NCI-H2029 treated with DMSO at 0.1 percent for 48 hours (cell line): ENCODE measurements at regions not wholly inside any gene's neighbourhood (a gene's known extent, or its start where the extent isn't known, plus 50 kb on each side); places are given as distances from the start of the nearest gene placed in this dataset.

ENCODE experiments used
- DNase-seq: peaks from one replicate; lab custom pipeline; 2025; lab: John Stamatoyannopoulos, UW

DNA sequence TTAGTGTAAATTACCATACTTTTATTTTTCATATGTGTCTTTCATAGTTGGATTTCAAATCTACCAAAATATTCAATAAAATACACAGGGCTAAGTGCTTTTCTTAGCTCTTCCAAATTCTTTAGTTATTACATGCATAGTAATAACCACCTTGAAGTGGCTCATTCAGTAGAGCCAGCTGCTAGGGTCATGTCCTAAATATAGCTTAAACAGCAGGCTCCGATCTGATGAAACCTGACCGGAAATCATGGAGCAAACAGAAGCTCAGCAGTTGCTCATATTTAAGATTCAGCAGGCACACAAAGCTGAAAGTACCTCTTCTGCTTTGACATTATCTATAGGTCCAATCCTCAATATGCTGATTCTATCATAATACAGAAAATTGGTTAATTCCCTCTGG lies 1470.4 kb downstream of the ADGRL3 start:
- DNase-seq = no peak

- DNase-seq = no peak
Observed at GRCh38 chr4:62661821-62662220, 1461.7 kb downstream of the ADGRL3 start.

DNA sequence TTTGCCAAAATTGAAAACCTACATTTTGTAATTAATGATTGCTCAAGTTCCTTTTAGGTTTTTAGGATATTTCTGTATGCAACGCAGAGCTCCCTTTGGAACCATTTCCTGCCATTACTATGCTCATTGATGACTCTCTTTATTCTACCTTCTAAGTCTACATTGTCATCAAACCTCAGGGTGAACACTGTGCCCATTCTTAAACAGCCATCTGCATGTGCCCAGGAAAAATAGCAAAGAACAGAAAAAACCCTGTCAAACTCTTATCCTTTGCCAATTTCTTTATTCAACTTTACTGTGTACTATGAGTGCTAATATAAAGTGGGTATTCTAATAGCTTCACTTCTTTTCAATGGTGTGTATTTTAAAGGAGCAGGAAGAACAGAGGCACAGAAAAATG lies 1455.9 kb downstream of the ADGRL3 start:
- no peak for DNase-seq

- no peak for DNase-seq
Observed at GRCh38 chr4:62644372-62644771, 1444.2 kb downstream of the ADGRL3 start.

- no peak for DNase-seq
Observed at GRCh38 chr4:62640296-62640695, 1440.2 kb downstream of the ADGRL3 start.

DNA sequence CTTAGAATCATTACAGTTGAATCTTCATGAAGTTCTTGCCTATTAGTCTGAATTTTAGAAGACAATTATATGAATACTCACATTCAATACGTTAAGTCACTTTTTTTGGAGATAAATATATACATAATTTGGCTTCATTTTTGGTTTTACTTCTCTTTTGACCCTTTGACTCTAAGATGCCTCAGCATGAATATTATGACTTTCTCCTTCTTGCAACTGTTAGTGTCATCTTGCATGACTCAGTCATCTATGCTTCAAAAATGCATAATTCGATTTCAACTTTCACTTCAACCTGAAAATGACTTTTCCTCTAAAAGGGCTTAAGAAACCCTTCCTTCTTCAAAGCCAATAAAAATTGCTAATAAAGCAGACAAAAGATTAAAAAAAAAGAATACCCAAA lies 1427.5 kb downstream of the ADGRL3 start:
- DNase-seq = no peak

GRCh38 chr4:62627141-62627540 lies 1427.0 kb downstream of the ADGRL3 start:
- DNase-seq = no peak

DNA sequence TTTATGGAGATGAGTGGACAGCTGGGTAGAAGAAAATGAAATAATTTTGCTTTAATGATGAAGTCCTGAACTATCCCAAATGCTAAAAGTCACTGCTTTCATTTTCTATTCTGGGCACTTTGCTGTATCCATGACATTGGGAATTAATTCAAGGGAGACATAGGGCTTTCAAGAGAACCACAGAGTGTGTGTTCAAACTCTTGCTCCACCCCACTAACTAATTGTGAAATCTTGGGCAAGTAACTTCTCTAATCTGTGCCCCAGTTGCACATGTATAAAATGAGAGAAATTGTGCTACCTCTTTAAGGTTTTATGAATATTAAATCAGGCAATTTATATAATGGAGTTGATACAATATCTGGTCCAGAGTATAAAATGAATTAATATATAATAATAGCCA lies 1422.0 kb downstream of the ADGRL3 start:
- DNase-seq = no peak

DNA sequence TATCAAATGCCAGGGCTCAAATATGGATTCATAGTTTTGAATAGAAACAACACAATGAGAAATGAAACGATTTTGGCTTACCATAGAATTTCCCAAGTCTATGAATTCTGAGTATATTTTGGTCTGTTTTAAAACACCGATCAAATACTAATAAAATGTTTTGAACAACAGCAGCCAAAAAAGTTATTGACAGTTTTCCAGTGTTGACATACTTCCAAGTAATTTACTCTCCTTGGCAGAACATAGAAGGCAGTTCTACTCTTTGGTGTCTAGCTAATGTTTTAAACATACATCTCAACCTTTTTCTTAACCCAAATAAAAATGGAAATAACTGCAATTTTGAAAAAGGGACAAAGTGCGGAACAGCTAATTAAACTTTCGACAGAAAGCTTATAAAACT lies 1419.8 kb downstream of the ADGRL3 start:
- no peak for DNase-seq

GRCh38 chr4:62618042-62618441 lies 1417.9 kb downstream of the ADGRL3 start:
- no peak for DNase-seq

DNA sequence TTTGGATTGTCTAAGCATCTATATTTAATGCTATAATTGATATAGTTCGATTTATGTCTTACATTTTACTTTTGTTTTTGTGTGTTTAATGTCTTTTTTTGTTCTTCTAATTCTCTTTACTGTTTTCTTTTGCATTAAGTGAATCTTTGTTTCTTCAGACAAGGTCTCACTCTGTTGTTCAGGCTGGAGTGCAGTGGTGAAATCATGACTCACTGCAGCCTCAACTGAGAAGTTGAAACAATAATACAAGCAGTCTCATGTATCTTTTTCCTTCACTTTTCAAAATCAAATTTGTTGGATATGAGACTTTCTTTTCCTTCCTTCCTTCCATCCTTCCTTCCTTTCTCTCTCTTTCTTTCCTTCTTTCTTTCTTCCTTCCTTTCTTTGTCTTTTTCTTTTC lies 1401.6 kb downstream of the ADGRL3 start:
- no peak for DNase-seq

DNA sequence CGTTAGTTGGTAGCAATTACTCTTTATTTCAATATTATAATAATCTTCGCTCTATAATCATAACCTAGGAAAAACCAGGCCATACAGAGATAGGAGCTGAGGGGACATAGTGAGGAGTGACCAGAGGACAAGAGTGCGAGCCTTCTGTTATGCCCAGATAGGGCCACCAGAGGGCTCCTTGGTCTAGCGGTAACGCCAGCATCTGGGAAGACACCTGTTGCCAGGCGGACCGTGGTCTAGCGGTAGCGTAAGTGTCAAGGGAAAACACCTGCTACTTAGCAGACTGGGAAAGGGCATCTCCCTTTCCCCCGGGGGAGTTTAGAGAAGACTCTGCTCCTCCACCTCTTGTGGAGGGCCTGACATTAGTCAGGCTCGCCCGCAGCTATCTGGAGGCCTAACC lies 1395.1 kb downstream of the ADGRL3 start:
- peak; percentile 1 for DNase-seq

DNA sequence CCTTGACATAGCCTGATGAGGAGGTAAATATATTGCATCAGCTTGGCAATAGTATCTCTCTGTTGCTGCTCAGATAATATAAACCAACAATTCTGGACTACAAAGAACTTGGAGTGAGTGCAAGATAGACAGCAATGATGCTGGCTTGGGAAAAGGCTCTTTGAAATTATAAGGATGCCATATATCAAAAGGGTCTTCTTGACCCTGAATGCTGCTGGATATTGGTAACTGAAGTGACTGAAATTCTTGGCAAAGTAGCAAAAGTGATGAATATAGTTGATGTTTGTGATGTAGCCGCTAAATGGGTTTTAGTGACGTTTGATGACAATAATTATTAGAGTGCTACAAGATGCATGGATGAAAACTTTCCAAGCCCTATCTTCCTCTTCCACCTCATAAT lies 1391.6 kb downstream of the ADGRL3 start:
- no peak for DNase-seq

- DNase-seq = no peak
Observed at GRCh38 chr4:62588671-62589070, 1388.5 kb downstream of the ADGRL3 start.

DNA sequence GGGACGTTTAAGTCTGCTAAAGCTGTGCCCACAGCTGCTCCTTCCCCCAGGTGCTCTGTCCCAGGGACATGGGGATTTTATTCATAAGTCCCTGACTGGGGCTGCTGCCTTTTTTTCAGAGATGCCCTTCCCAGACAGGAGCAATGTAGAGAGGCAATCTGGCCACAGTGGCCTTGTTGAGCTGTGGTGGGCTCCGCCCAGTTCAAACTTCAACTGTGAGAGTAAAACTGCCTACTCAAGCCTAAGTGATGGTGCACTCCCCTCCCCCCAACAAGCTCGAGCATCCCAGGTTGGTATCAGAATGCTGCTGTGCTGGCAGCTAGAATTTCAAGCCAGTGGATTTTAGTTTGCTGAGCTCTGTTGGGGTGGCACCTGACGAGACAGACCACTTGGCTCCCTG lies 1371.4 kb downstream of the ADGRL3 start:
- DNase-seq = no peak

GRCh38 chr4:62560858-62561257 lies 1360.7 kb downstream of the ADGRL3 start:
- no peak for DNase-seq

DNA sequence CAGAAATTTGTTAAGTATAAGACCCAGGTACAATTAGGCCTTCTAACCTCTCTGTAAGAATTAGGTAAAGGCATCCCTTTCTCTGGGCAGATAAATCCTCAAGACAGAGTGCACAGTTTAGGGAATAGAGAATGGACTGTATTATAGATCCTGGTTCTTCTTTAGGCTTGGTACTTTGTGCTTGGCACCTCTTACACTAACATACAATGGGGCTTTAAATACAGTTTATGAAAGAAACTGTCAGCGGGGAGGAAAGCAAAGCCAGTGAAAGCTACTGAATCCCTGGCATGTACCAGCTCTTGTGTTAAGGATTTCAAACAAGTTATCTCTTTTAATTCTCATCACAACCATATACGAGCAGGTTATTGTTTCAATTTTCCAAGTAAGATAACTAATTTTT lies 1350.0 kb downstream of the ADGRL3 start:
- DNase-seq = no peak

GRCh38 chr4:62549601-62550000 lies 1349.5 kb downstream of the ADGRL3 start:
- no peak for DNase-seq

DNA sequence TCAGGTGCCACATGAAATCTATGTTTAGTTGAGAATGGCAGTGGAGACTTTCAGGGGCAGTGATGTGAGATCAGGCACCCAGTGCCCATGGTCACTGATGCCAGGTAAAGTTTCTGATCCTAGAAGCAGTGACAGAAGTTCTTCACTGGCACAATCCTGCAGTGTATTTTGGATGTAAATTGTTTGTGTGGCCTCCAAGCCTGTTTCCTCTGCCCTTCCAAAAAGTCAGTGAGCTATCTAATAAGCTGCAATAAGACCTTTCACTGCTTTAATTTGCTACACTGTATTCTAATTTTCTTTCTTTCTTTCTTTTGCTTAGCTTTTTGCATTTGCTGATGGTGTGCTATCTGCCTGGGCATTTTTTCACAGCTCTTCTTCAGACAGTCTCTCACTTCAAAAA lies 1348.6 kb downstream of the ADGRL3 start:
- no peak for DNase-seq

- no peak for DNase-seq
Observed at GRCh38 chr4:62548108-62548524, 1348.0 kb downstream of the ADGRL3 start.

GRCh38 chr4:62544428-62544827 lies 1344.3 kb downstream of the ADGRL3 start:
- DNase-seq = no peak

- no peak for DNase-seq
Observed at GRCh38 chr4:62543002-62543401, 1342.9 kb downstream of the ADGRL3 start.

DNA sequence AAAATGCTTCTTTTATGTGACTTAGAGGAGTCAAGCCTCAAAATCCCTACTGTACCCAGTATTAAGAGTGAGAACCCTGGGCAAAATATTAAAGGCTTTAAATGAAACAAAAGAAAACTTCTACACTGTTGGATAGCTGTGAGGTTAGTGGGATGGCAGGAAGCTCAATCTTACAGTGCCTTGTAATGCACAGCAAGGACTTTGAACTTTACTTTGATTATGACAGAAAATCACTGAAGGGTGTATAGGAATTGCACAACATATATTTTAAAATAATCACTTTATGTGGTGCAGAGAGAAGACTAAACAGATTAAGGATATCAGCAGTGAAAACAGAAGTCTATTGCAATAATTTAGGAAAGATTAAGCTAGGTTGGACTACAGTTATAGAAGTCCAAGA lies 1333.4 kb downstream of the ADGRL3 start:
- no peak for DNase-seq

DNA sequence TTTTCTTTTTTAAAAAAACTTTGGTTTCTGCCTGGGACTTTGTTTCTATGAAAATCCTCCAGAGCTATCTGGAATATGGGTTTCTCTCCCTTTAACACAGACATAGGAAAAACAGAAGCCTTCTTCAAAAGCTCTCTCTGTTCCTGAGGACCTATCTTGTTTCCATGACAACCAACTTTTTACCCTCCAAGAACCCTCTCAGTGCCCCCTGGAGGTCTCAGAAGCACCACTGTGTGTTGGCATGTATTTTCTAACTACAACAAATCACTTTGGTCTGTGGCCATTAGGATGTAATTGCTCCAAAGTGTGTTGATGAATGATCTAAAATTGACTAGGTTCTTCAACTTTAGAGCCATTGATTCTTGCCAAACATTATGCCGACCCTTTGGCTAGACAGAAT lies 1331.6 kb downstream of the ADGRL3 start:
- DNase-seq = no peak

DNA sequence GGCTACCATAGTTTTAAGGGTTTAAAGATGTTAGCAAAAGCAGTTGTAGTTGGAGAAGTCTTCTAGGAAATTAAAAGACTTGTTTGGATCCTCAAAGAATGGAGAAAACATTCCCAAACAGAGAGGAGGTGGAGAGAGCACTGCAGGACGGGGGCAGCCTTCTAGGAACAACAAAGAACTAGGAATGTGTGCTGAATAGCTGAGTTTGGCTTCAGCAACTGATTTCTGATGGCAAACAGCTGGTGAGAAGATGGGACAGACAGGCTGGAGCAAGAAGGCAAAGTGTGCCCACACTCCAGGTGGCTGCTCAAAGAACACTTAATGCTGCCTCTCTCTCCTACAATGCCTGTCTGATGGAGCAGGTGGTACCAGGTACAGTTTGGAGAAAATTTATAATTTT lies 1331.1 kb downstream of the ADGRL3 start:
- no peak for DNase-seq
